ENCODE measurements at regions not wholly inside any gene's neighbourhood (a gene's known extent, or its start where the extent isn't known, plus 50 kb on each side); places are given as distances from the start of the nearest gene placed in this dataset.

DNA sequence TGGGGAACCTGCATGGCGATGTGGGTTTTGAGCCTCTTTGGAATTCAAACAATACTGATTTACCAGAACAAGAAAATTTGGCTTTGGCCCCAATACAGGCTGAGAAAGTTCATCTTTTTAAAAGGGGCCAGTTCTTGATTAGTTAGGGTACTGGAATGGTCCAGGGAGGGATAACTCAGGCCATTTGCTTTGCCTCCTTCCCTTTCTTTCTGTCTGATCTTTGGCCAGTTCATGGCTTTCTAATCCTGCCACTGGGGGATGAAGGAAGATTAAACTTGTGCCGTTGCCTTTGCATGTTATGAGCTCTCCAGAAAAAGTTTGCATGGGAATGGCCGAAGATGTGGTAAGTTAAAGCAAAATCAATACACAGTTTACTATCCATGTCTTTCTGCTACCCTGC is 78.4 kb downstream of the ADAMTS15 start:
- no peak for TF ChIP-seq CTCF (IDR thresholded peaks at IDR 0.05; ENCODE audit: unreplicated experiment in 3 of 3)
- peaks cover 12% of the 10 kb centered on the region for H3K27me3 Mint-ChIP-seq (ENCODE audit: low read depth)
- peak overlapping the region; percentile 39 to 73 (median 68) for H3K27ac Mint-ChIP-seq
- no peaks in the 10 kb centered on the region for H3K9me3 Mint-ChIP-seq
- H3K36me3 Mint-ChIP-seq (ENCODE audit: low read depth), result no peaks in the 10 kb centered on the region
- H3K4me3 Mint-ChIP-seq, result no peak overlapping the region
- peaks cover 61% of the 10 kb centered on the region for H3K4me1 Mint-ChIP-seq

DNA sequence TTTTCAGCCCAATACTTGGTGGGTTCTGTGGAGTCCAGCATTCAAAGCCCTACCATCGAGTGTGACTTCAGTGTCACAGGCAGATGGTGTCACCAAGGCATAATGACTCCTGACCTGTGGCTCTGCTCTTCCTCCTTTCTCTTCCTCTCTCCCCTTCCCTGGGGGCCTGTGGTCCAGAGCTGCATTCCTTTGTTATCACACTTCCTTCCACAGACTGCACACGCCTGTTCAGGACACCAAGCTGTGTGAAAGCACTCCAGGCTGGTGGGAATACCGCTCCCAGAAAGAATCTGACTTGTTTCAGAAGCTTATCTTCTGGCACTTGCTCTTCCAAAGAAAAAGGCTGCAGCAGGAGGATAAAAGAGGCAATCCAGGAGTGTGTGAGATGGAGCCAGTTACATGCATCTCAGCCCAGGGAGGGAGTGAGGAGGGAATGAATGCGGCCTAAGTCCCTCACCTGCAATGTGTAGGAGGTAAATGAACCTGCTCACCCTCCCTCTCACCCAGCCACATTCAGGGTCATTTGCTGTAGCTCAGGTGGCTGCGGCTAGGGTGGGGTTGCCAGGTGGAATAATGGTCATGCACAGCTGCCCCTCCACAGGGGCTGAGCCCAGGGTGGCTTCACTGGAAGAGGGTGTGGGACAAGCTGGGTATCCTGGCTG is 79.3 kb downstream of the ADAMTS15 start:
- Mint-ChIP-seq H3K27me3 (ENCODE audit: low read depth) (peaks cover 12% of the 10 kb centered on the region), H3K27ac (peak overlapping the region; percentile 54 to 91 (median 68)), H3K4me1 (peaks cover 53% of the 10 kb centered on the region), H3K9me3 (no peaks in the 10 kb centered on the region), H3K4me3 (no peak overlapping the region), H3K36me3 (ENCODE audit: low read depth) (no peaks in the 10 kb centered on the region)
- no peak for TF ChIP-seq CTCF (IDR thresholded peaks at IDR 0.05; ENCODE audit: unreplicated experiment in 3 of 3)

DNA sequence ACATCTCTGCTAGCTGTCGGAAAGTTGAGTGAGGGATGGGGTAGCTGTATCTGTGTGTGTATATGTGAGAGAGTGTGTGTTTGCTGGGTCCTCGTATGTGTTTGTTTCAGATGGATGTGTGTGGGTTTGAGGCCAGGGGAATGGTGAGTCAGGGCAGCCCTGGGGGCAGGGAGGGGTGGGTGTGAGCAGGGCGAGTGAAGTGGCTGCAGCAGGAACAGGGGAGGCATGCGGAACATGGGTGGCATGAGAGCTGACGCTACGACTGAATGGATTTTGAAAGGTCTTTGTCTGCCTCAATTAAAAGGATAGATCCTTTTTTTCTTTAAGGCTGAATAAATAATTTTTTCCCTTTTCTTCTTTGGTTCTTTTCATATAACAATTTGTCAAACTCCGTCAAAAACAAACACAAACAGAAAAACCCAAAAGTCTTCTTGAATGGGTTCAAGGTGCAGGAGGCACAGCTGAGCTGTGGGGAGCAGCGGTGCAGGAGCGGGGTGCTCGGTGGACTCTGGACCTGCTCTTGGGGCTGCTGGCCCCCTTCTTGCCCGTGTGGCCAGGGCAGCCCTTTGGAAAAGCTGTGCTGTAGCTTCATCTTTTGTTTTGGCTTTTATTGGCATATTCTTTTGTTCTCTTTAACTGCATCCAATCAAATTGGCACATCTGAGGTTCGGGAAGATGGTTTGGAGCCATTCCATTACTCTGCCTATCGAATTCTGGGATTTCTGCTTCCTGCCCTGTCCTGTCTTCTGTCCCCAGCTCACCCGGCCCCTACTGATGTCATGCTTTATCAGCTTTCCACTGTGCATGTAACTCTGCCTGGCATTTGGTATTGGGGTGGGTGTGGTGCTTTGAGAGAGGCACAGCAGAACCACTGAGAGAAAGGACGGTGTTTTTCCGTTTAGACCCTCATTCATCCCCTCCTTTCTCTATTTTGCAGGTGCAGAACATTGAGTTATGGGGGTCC is 80.1 kb downstream of the ADAMTS15 start:
- H3K27ac Mint-ChIP-seq, result peak overlapping the region; percentile 54 to 91 (median 68)
- no peak for TF ChIP-seq CTCF (IDR thresholded peaks at IDR 0.05; ENCODE audit: unreplicated experiment in 3 of 3)
- H3K4me3 Mint-ChIP-seq, result no peak overlapping the region
- peaks cover 11% of the 10 kb centered on the region for H3K27me3 Mint-ChIP-seq (ENCODE audit: low read depth)
- H3K36me3 Mint-ChIP-seq (ENCODE audit: low read depth), result no peaks in the 10 kb centered on the region
- peaks cover 54% of the 10 kb centered on the region for H3K4me1 Mint-ChIP-seq
- H3K9me3 Mint-ChIP-seq, result no peaks in the 10 kb centered on the region

GRCh38 chr11:130529366-130529765 is 80.9 kb downstream of the ADAMTS15 start:
- Mint-ChIP-seq H3K27me3 (ENCODE audit: low read depth) (peaks cover 3% of the 10 kb centered on the region), H3K27ac (peak overlapping the region in 1 of 3 experiments; percentile 91), H3K9me3 (no peaks in the 10 kb centered on the region), H3K4me3 (no peak overlapping the region), H3K36me3 (ENCODE audit: low read depth) (no peaks in the 10 kb centered on the region), H3K4me1 (peaks cover 57% of the 10 kb centered on the region)
- no peak for TF ChIP-seq CTCF (IDR thresholded peaks at IDR 0.05; ENCODE audit: unreplicated experiment in 3 of 3)

GRCh38 chr11:130531061-130531460 is 82.6 kb downstream of the ADAMTS15 start:
- H3K27me3 Mint-ChIP-seq (ENCODE audit: low read depth), result no peaks in the 10 kb centered on the region
- peak overlapping the region; percentile 34 to 86 (median 55) for H3K27ac Mint-ChIP-seq
- peaks cover 70% of the 10 kb centered on the region for H3K4me1 Mint-ChIP-seq
- no peak overlapping the region for H3K4me3 Mint-ChIP-seq
- H3K9me3 Mint-ChIP-seq, result no peaks in the 10 kb centered on the region
- peak in 1 of 3 experiments; percentile 17 for TF ChIP-seq CTCF (IDR thresholded peaks at IDR 0.05; ENCODE audit: unreplicated experiment in 3 of 3)
- H3K36me3 Mint-ChIP-seq (ENCODE audit: low read depth), result no peaks in the 10 kb centered on the region
